HG02798 (cell line): ENCODE measurements at regions not wholly inside any gene's neighbourhood (a gene's known extent, or its start where the extent isn't known, plus 50 kb on each side); places are given as distances from the start of the nearest gene placed in this dataset.

Experiments
- ATAC-seq: cut with Tn5 transposase; IDR thresholded peaks from one replicate; pipeline ENCODE4 v1.9.1; 2021; ENCODE audit warnings: mild to moderate bottlenecking; ENCODE audit not compliant: unreplicated experiment, poor library complexity

GRCh38 chr12:115260762-115261675 is 577.0 kb upstream of the TBX3 start:
- no peak for ATAC-seq

- ATAC-seq = no peak
These were observed 576.2 kb upstream of the TBX3 start for GRCh38 chr12:115259968-115260747.

- no peak for ATAC-seq
These were observed 573.8 kb upstream of the TBX3 start for GRCh38 chr12:115257791-115258190.

- no peak for ATAC-seq
These were observed 572.0 kb upstream of the TBX3 start for GRCh38 chr12:115255962-115256361.

GRCh38 chr12:115255257-115255656 is 571.3 kb upstream of the TBX3 start:
- no peak for ATAC-seq

- no peak for ATAC-seq
These were observed 569.1 kb upstream of the TBX3 start for GRCh38 chr12:115253049-115253448.

GRCh38 chr12:115251727-115252126 is 567.8 kb upstream of the TBX3 start:
- no peak for ATAC-seq

GRCh38 chr12:115249671-115250278 is 565.8 kb upstream of the TBX3 start:
- ATAC-seq = no peak

GRCh38 chr12:115245020-115245419 is 561.0 kb upstream of the TBX3 start:
- ATAC-seq = no peak

GRCh38 chr12:115243933-115244628 is 560.1 kb upstream of the TBX3 start:
- ATAC-seq = no peak

- no peak for ATAC-seq
These were observed 556.3 kb upstream of the TBX3 start for GRCh38 chr12:115240251-115240650.

- ATAC-seq = no peak
These were observed 551.9 kb upstream of the TBX3 start for GRCh38 chr12:115235880-115236279.

GRCh38 chr12:115233891-115234543 is 550.0 kb upstream of the TBX3 start:
- ATAC-seq = no peak

GRCh38 chr12:115232455-115233156 is 548.6 kb upstream of the TBX3 start:
- no peak for ATAC-seq

- ATAC-seq = no peak
These were observed 546.6 kb upstream of the TBX3 start for GRCh38 chr12:115230606-115231005.

- ATAC-seq = no peak
These were observed 545.5 kb upstream of the TBX3 start for GRCh38 chr12:115229517-115229916.

- ATAC-seq = no peak
These were observed 544.5 kb upstream of the TBX3 start for GRCh38 chr12:115228434-115228833.

GRCh38 chr12:115227137-115227615 is 543.2 kb upstream of the TBX3 start:
- no peak for ATAC-seq

GRCh38 chr12:115225845-115226244 is 541.9 kb upstream of the TBX3 start:
- no peak for ATAC-seq
